ENCODE measurements at regions not wholly inside any gene's neighbourhood (a gene's known extent, or its start where the extent isn't known, plus 50 kb on each side); places are given as distances from the start of the nearest gene placed in this dataset.

DNA sequence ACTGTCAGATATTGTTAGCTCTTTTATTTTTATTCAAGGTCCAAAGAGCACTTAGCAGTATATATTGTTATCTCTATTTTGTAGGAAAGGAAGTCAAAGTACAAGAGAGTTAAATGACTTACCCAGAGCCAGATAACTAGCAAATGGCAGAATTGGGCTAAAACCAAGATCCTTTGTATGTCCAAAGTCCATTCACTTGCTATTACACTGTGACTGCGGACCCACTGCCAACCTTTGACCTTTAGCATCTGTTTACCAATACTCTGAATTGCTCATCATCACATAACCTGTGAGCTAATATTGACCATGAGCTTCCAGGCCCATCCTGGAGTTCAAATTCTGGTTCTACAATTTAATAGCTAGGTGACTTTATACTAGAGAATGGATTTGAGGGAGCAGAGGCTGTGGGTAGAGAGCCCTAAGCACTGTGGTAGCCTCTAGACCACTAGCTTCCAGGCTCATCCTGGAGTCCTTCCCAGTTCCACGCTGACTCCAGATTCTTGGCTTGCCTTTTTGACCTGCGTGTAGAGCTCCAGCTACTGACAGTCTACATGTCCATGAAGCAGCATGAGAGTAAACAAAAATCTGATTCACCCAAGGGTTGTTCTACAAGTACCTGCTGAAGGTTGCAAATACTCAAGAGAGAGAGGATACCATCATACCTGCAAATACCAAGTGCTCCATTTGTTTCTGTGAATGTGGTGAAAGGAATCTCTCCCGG, 424.0 kb downstream of the SH3GL2 start:
- no peak overlapping the region for H3K4me3 ChIP-seq (replicated peaks in 1 of 3; ENCODE audit: insufficient read depth in 1 of 3, low read depth in 1 of 3, low read length in 3 of 3)
- no peak overlapping the region for H2AFZ ChIP-seq (ENCODE audit: low read depth, low read length)
- no peaks in the 10 kb centered on the region for H3K79me2 ChIP-seq (ENCODE audit: control insufficient read depth, insufficient read depth, low read length)
- DNase-seq (ENCODE audit: low read depth, low spot score) (no peak), FAIRE-seq (no peak)
- CTCF ChIA-PET: no interaction called here
- H3K9me1 ChIP-seq (replicated peaks; ENCODE audit: control insufficient read depth, extremely low read depth, insufficient read depth, low read length): no peaks in the 10 kb centered on the region
- intact Hi-C loops (cut with micrococcal nuclease) (no loop called here), dilution Hi-C loops (cut with MboI; ENCODE audit: extremely low pct_ligation_motif_present, low sequenced_read_pairs) (no loop called here)
- no peak overlapping the region for H3K27ac ChIP-seq (ENCODE audit: insufficient read depth, low read depth, low read length)
- no peak overlapping the region for H3K4me2 ChIP-seq (ENCODE audit: insufficient read depth, low read length)
- no peaks in the 10 kb centered on the region for H3K4me1 ChIP-seq (ENCODE audit: control insufficient read depth, extremely low read depth, insufficient read depth, low read length)
- TF ChIP-seq POLR2A (IDR thresholded peaks at IDR 0.05; ENCODE audit: low read depth, low read length): no peak
- no peak for TF ChIP-seq JUN (IDR thresholded peaks at IDR 0.05; ENCODE audit: borderline replicate concordance, insufficient read depth, insufficient read length, low read depth)
- TF ChIP-seq EZH2 (IDR thresholded peaks at IDR 0.05; ENCODE audit: borderline replicate concordance, low read depth, low read length, severe bottlenecking): no peak
- no peak overlapping the region for H3K9ac ChIP-seq (replicated peaks; ENCODE audit: extremely low read depth, insufficient read depth, low read length)
- no peaks in the 10 kb centered on the region for H4K20me1 ChIP-seq (replicated peaks; ENCODE audit: control insufficient read depth, extremely low read depth, insufficient read depth, low read length)
- POLR2A ChIA-PET: no interaction called here
- no peaks in the 10 kb centered on the region for H3K36me3 ChIP-seq (ENCODE audit: control insufficient read depth in 2 of 2, extremely low read depth in 1 of 2, insufficient read depth in 2 of 2, low read length in 2 of 2)
- no TSS peak for BruUV-seq (replicated peaks)
- peaks cover 0 to 2% of the 10 kb centered on the region in 2 experiments for H3K27me3 ChIP-seq (ENCODE audit: control insufficient read depth in 2 of 2, insufficient read depth in 2 of 2, low read length in 2 of 2)
- no peaks in the 10 kb centered on the region for H3K9me3 ChIP-seq (replicated peaks; ENCODE audit: control insufficient read depth, insufficient read depth, low read length)

DNA sequence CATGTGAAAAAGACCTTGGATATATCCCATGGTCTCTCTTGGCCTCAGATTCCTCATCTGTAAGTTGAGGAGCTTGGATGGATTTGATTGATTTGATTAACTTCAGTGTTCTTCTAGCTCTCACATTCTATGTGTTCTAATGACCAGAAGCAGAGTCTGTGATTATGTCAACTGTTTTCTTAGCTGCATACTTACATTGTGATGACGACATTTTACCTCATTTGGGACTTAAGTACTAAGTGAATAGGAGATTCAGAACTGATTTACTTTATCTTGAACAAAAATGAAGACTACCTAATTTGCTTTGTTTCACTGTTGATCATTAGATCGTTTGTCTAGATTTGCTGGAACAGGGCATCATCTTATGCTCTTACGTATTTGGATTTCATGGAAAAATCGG, 427.7 kb downstream of the SH3GL2 start:
- intact Hi-C loops (cut with micrococcal nuclease): no loop called here
- H2AFZ ChIP-seq (ENCODE audit: low read depth, low read length): no peak overlapping the region
- TF ChIP-seq, protein P1, sequence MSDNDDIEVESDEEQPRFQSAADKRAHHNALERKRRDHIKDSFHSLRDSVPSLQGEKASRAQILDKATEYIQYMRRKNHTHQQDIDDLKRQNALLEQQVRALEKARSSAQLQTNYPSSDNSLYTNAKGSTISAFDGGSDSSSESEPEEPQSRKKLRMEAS (IDR thresholded peaks at IDR 0.05; ENCODE audit: insufficient read depth, insufficient read length): no peak
- no peak for TF ChIP-seq GATA2 (IDR thresholded peaks at IDR 0.05; ENCODE audit: insufficient read depth, insufficient read length, low read depth, low read length)
- no peak for TF ChIP-seq JUN (IDR thresholded peaks at IDR 0.05; ENCODE audit: borderline replicate concordance, insufficient read depth, insufficient read length, low read depth)
- TF ChIP-seq EZH2 (IDR thresholded peaks at IDR 0.05; ENCODE audit: borderline replicate concordance, low read depth, low read length, severe bottlenecking): no peak
- TF ChIP-seq FOS (IDR thresholded peaks at IDR 0.05; ENCODE audit: borderline replicate concordance, insufficient read depth, low read length): no peak
- TF ChIP-seq MYC (IDR thresholded peaks at IDR 0.05; ENCODE audit: low read depth, low read length): no peak
- no peak for TF ChIP-seq POLR2AphosphoS5 (IDR thresholded peaks at IDR 0.05; ENCODE audit: insufficient read depth, low read depth, low read length)
- TF ChIP-seq POLR2A (IDR thresholded peaks at IDR 0.05; ENCODE audit: low read depth, low read length): no peak
- TF ChIP-seq, protein P2, sequence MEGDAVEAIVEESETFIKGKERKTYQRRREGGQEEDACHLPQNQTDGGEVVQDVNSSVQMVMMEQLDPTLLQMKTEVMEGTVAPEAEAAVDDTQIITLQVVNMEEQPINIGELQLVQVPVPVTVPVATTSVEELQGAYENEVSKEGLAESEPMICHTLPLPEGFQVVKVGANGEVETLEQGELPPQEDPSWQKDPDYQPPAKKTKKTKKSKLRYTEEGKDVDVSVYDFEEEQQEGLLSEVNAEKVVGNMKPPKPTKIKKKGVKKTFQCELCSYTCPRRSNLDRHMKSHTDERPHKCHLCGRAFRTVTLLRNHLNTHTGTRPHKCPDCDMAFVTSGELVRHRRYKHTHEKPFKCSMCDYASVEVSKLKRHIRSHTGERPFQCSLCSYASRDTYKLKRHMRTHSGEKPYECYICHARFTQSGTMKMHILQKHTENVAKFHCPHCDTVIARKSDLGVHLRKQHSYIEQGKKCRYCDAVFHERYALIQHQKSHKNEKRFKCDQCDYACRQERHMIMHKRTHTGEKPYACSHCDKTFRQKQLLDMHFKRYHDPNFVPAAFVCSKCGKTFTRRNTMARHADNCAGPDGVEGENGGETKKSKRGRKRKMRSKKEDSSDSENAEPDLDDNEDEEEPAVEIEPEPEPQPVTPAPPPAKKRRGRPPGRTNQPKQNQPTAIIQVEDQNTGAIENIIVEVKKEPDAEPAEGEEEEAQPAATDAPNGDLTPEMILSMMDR (IDR thresholded peaks at IDR 0.05; ENCODE audit: extremely low read depth in 1 of 2, insufficient read depth in 1 of 2, low read depth in 1 of 2, low read length in 2 of 2): no peak
- no peak overlapping the region for H3K4me3 ChIP-seq (replicated peaks in 1 of 3; ENCODE audit: insufficient read depth in 1 of 3, low read depth in 1 of 3, low read length in 3 of 3)
- peaks cover 2 to 4% of the 10 kb centered on the region in 2 experiments for H3K27me3 ChIP-seq (ENCODE audit: control insufficient read depth in 2 of 2, insufficient read depth in 2 of 2, low read length in 2 of 2)
- no peaks in the 10 kb centered on the region for H3K4me1 ChIP-seq (ENCODE audit: control insufficient read depth, extremely low read depth, insufficient read depth, low read length)
- H3K9me3 ChIP-seq (replicated peaks; ENCODE audit: control insufficient read depth, insufficient read depth, low read length): no peaks in the 10 kb centered on the region
- H3K36me3 ChIP-seq (ENCODE audit: control insufficient read depth in 2 of 2, extremely low read depth in 1 of 2, insufficient read depth in 2 of 2, low read length in 2 of 2): no peaks in the 10 kb centered on the region
- ChIA-PET CTCF (no interaction called here), POLR2A (no interaction called here)
- H3K4me2 ChIP-seq (ENCODE audit: insufficient read depth, low read length): no peak overlapping the region
- no peak for FAIRE-seq
- dilution Hi-C loops (cut with MboI; ENCODE audit: extremely low pct_ligation_motif_present, low sequenced_read_pairs): no loop called here
- no peak for DNase-seq (ENCODE audit: low read depth, low spot score)
- no peak overlapping the region for H3K27ac ChIP-seq (ENCODE audit: insufficient read depth, low read depth, low read length)
- no TSS peak for BruUV-seq (replicated peaks)
- H3K9ac ChIP-seq (replicated peaks; ENCODE audit: extremely low read depth, insufficient read depth, low read length): no peak overlapping the region
- no peaks in the 10 kb centered on the region for H4K20me1 ChIP-seq (replicated peaks; ENCODE audit: control insufficient read depth, extremely low read depth, insufficient read depth, low read length)
- no peaks in the 10 kb centered on the region for H3K9me1 ChIP-seq (replicated peaks; ENCODE audit: control insufficient read depth, extremely low read depth, insufficient read depth, low read length)
- no peaks in the 10 kb centered on the region for H3K79me2 ChIP-seq (ENCODE audit: control insufficient read depth, insufficient read depth, low read length)
